Activated naive CD4-positive, alpha-beta T cell treated with anti-CD3 and anti-CD28 coated beads, Interleukin-2, amount 50 U/mL, for 24 hours (primary cell): ENCODE measurements at regions not wholly inside any gene's neighbourhood (a gene's known extent, or its start where the extent isn't known, plus 50 kb on each side); places are given as distances from the start of the nearest gene placed in this dataset.
"Not testable (repeated sequence)": the region's sequence is repeated elsewhere in the genome, so short reads cannot be mapped to it uniquely, and the experiment has no call there.

Source experiments
- H3K27ac Mint-ChIP-seq: one replicate; pipeline ENCODE4 v1.8.0; 2021; ENCODE audit warnings: mild to moderate bottlenecking, mixed read lengths
- H3K27me3 Mint-ChIP-seq: one replicate; pipeline ENCODE4 v1.8.0; 2021; ENCODE audit warnings: mixed read lengths
- H3K36me3 Mint-ChIP-seq: one replicate; pipeline ENCODE4 v1.8.0; 2021; ENCODE audit warnings: mixed read lengths
- H3K4me1 Mint-ChIP-seq: one replicate; pipeline ENCODE4 v1.8.0; 2021; ENCODE audit warnings: mixed read lengths
- H3K4me3 Mint-ChIP-seq: one replicate; pipeline ENCODE4 v1.8.0; 2021; ENCODE audit warnings: mild to moderate bottlenecking, mixed read lengths
- H3K9me3 Mint-ChIP-seq: one replicate; pipeline ENCODE4 v1.8.0; 2021; ENCODE audit warnings: mixed read lengths

- peaks cover 2% of the 10 kb centered on the region for H3K27me3 Mint-ChIP-seq
- H3K36me3 Mint-ChIP-seq = no peaks in the 10 kb centered on the region
- H3K27ac Mint-ChIP-seq = no peak overlapping the region
- H3K4me1 Mint-ChIP-seq = no peaks in the 10 kb centered on the region
- no peak overlapping the region for H3K4me3 Mint-ChIP-seq
- peaks cover 21% of the 10 kb centered on the region for H3K9me3 Mint-ChIP-seq
These were observed 623.8 kb upstream of the LCORL start for GRCh38 chr4:18645351-18645750.

- H3K4me3 Mint-ChIP-seq = no peak overlapping the region
- no peak overlapping the region for H3K27ac Mint-ChIP-seq
- peaks cover 2% of the 10 kb centered on the region for H3K27me3 Mint-ChIP-seq
- H3K9me3 Mint-ChIP-seq = no peaks in the 10 kb centered on the region
- no peaks in the 10 kb centered on the region for H3K36me3 Mint-ChIP-seq
- no peaks in the 10 kb centered on the region for H3K4me1 Mint-ChIP-seq
These were observed 619.8 kb upstream of the LCORL start for GRCh38 chr4:18641334-18641733.

GRCh38 chr4:18638031-18638430 lies 616.5 kb upstream of the LCORL start:
- Mint-ChIP-seq H3K27ac (no peak overlapping the region), H3K9me3 (no peaks in the 10 kb centered on the region), H3K36me3 (no peaks in the 10 kb centered on the region), H3K27me3 (no peaks in the 10 kb centered on the region), H3K4me3 (no peak overlapping the region), H3K4me1 (no peaks in the 10 kb centered on the region)

GRCh38 chr4:18636001-18636585 lies 614.5 kb upstream of the LCORL start:
- Mint-ChIP-seq H3K27me3 (peaks cover 1% of the 10 kb centered on the region), H3K9me3 (no peaks in the 10 kb centered on the region), H3K4me1 (no peaks in the 10 kb centered on the region), H3K27ac (no peak overlapping the region), H3K4me3 (no peak overlapping the region), H3K36me3 (no peaks in the 10 kb centered on the region)

- H3K36me3 Mint-ChIP-seq = no peaks in the 10 kb centered on the region
- peaks cover 1% of the 10 kb centered on the region for H3K27me3 Mint-ChIP-seq
- H3K9me3 Mint-ChIP-seq = no peaks in the 10 kb centered on the region
- no peak overlapping the region for H3K27ac Mint-ChIP-seq
- no peak overlapping the region for H3K4me3 Mint-ChIP-seq
- H3K4me1 Mint-ChIP-seq = no peaks in the 10 kb centered on the region
These were observed 614.0 kb upstream of the LCORL start for GRCh38 chr4:18635531-18635930.

- Mint-ChIP-seq H3K27ac (no peak overlapping the region), H3K4me3 (no peak overlapping the region), H3K9me3 (no peaks in the 10 kb centered on the region), H3K4me1 (no peaks in the 10 kb centered on the region), H3K36me3 (no peaks in the 10 kb centered on the region), H3K27me3 (peaks cover 1% of the 10 kb centered on the region)
These were observed 610.0 kb upstream of the LCORL start for GRCh38 chr4:18631586-18631985.

- Mint-ChIP-seq H3K4me3 (no peak overlapping the region), H3K4me1 (no peaks in the 10 kb centered on the region), H3K27me3 (peaks cover 1% of the 10 kb centered on the region), H3K36me3 (no peaks in the 10 kb centered on the region), H3K9me3 (no peaks in the 10 kb centered on the region), H3K27ac (no peak overlapping the region)
These were observed 608.9 kb upstream of the LCORL start for GRCh38 chr4:18630218-18631110.

GRCh38 chr4:18627447-18628005 lies 606.0 kb upstream of the LCORL start:
- Mint-ChIP-seq H3K4me1 (no peaks in the 10 kb centered on the region), H3K36me3 (no peaks in the 10 kb centered on the region), H3K27ac (no peak overlapping the region), H3K9me3 (no peaks in the 10 kb centered on the region), H3K27me3 (peaks cover 3% of the 10 kb centered on the region), H3K4me3 (no peak overlapping the region)

- no peaks in the 10 kb centered on the region for H3K4me1 Mint-ChIP-seq
- no peaks in the 10 kb centered on the region for H3K36me3 Mint-ChIP-seq
- H3K4me3 Mint-ChIP-seq = no peak overlapping the region
- H3K9me3 Mint-ChIP-seq = no peaks in the 10 kb centered on the region
- no peak overlapping the region for H3K27ac Mint-ChIP-seq
- H3K27me3 Mint-ChIP-seq = peaks cover 3% of the 10 kb centered on the region
These were observed 605.4 kb upstream of the LCORL start for GRCh38 chr4:18626996-18627395.

- H3K4me1 Mint-ChIP-seq = no peaks in the 10 kb centered on the region
- H3K9me3 Mint-ChIP-seq = no peaks in the 10 kb centered on the region
- H3K4me3 Mint-ChIP-seq = no peak overlapping the region
- H3K36me3 Mint-ChIP-seq = no peaks in the 10 kb centered on the region
- no peak overlapping the region for H3K27ac Mint-ChIP-seq
- H3K27me3 Mint-ChIP-seq = peaks cover 3% of the 10 kb centered on the region
These were observed 604.8 kb upstream of the LCORL start for GRCh38 chr4:18626366-18626765.

GRCh38 chr4:18621186-18621585 lies 599.6 kb upstream of the LCORL start:
- H3K27ac Mint-ChIP-seq = no peak overlapping the region
- H3K27me3 Mint-ChIP-seq = peaks cover 6% of the 10 kb centered on the region
- H3K36me3 Mint-ChIP-seq = no peaks in the 10 kb centered on the region
- no peaks in the 10 kb centered on the region for H3K4me1 Mint-ChIP-seq
- no peak overlapping the region for H3K4me3 Mint-ChIP-seq
- no peaks in the 10 kb centered on the region for H3K9me3 Mint-ChIP-seq

GRCh38 chr4:18616720-18617119 lies 595.2 kb upstream of the LCORL start:
- no peaks in the 10 kb centered on the region for H3K9me3 Mint-ChIP-seq
- H3K4me3 Mint-ChIP-seq = no peak overlapping the region
- no peaks in the 10 kb centered on the region for H3K4me1 Mint-ChIP-seq
- no peaks in the 10 kb centered on the region for H3K36me3 Mint-ChIP-seq
- no peak overlapping the region for H3K27ac Mint-ChIP-seq
- peaks cover 9% of the 10 kb centered on the region for H3K27me3 Mint-ChIP-seq

GRCh38 chr4:18611026-18611425 lies 589.5 kb upstream of the LCORL start:
- H3K9me3 Mint-ChIP-seq = peaks cover 6% of the 10 kb centered on the region
- no peaks in the 10 kb centered on the region for H3K36me3 Mint-ChIP-seq
- no peaks in the 10 kb centered on the region for H3K4me1 Mint-ChIP-seq
- H3K27ac Mint-ChIP-seq = no peak overlapping the region
- no peak overlapping the region for H3K4me3 Mint-ChIP-seq
- peaks cover 12% of the 10 kb centered on the region for H3K27me3 Mint-ChIP-seq

GRCh38 chr4:18608908-18609533 lies 587.5 kb upstream of the LCORL start:
- peaks cover 6% of the 10 kb centered on the region for H3K9me3 Mint-ChIP-seq
- H3K4me1 Mint-ChIP-seq = no peaks in the 10 kb centered on the region

GRCh38 chr4:18602610-18603009 lies 581.1 kb upstream of the LCORL start:
- not testable (repeated sequence) for H3K9me3 Mint-ChIP-seq, H3K36me3 Mint-ChIP-seq, H3K27ac Mint-ChIP-seq, H3K4me1 Mint-ChIP-seq, H3K4me3 Mint-ChIP-seq
- H3K27me3 Mint-ChIP-seq = peaks cover 13% of the 10 kb centered on the region

More at GRCh38 chr4:18608908-18609533, 587.5 kb upstream of the LCORL start:
- peaks cover 8% of the 10 kb centered on the region for H3K27me3 Mint-ChIP-seq
- no peak overlapping the region for H3K4me3 Mint-ChIP-seq
- no peak overlapping the region for H3K27ac Mint-ChIP-seq
- no peaks in the 10 kb centered on the region for H3K36me3 Mint-ChIP-seq
